ENCODE measurements at regions not wholly inside any gene's neighbourhood (a gene's known extent, or its start where the extent isn't known, plus 50 kb on each side); places are given as distances from the start of the nearest gene placed in this dataset.

- H3K4me3 ChIP-seq (ENCODE audit: low read length) = no peak overlapping the region
- H3K9ac ChIP-seq (ENCODE audit: low read length) = no peak overlapping the region
- H3K9me3 ChIP-seq (ENCODE audit: control insufficient read depth, low read length) = no peaks in the 10 kb centered on the region
- H3K4me1 ChIP-seq (ENCODE audit: control insufficient read depth, insufficient read depth, low read length) = no peaks in the 10 kb centered on the region
- H3K27me3 ChIP-seq (ENCODE audit: control insufficient read depth, insufficient read depth, low read length) = no peaks in the 10 kb centered on the region
- H3K36me3 ChIP-seq (ENCODE audit: control insufficient read depth, insufficient read depth, low read length) = no peaks in the 10 kb centered on the region
These were observed 468.9 kb downstream of the ACTL7B start for GRCh38 chr9:108386859-108387384.

- Histone ChIP-seq H3K9me3 (ENCODE audit: control insufficient read depth, low read length) (no peaks in the 10 kb centered on the region), H3K4me1 (ENCODE audit: control insufficient read depth, insufficient read depth, low read length) (no peaks in the 10 kb centered on the region), H3K9ac (ENCODE audit: low read length) (no peak overlapping the region), H3K36me3 (ENCODE audit: control insufficient read depth, insufficient read depth, low read length) (no peaks in the 10 kb centered on the region), H3K4me3 (ENCODE audit: low read length) (no peak overlapping the region), H3K27me3 (ENCODE audit: control insufficient read depth, insufficient read depth, low read length) (no peaks in the 10 kb centered on the region)
These were observed 469.8 kb downstream of the ACTL7B start for GRCh38 chr9:108386032-108386431.

- no peak overlapping the region for H3K4me3 ChIP-seq (ENCODE audit: low read length)
- H3K27me3 ChIP-seq (ENCODE audit: control insufficient read depth, insufficient read depth, low read length) = no peaks in the 10 kb centered on the region
- no peaks in the 10 kb centered on the region for H3K9me3 ChIP-seq (ENCODE audit: control insufficient read depth, low read length)
- no peaks in the 10 kb centered on the region for H3K4me1 ChIP-seq (ENCODE audit: control insufficient read depth, insufficient read depth, low read length)
- no peak overlapping the region for H3K9ac ChIP-seq (ENCODE audit: low read length)
- no peaks in the 10 kb centered on the region for H3K36me3 ChIP-seq (ENCODE audit: control insufficient read depth, insufficient read depth, low read length)
These were observed 472.0 kb downstream of the ACTL7B start for GRCh38 chr9:108383796-108384195.

GRCh38 chr9:108382310-108382709 lies 473.5 kb downstream of the ACTL7B start:
- no peak overlapping the region for H3K4me3 ChIP-seq (ENCODE audit: low read length)
- H3K9me3 ChIP-seq (ENCODE audit: control insufficient read depth, low read length) = no peaks in the 10 kb centered on the region
- no peak overlapping the region for H3K9ac ChIP-seq (ENCODE audit: low read length)
- no peaks in the 10 kb centered on the region for H3K27me3 ChIP-seq (ENCODE audit: control insufficient read depth, insufficient read depth, low read length)
- no peaks in the 10 kb centered on the region for H3K36me3 ChIP-seq (ENCODE audit: control insufficient read depth, insufficient read depth, low read length)
- no peaks in the 10 kb centered on the region for H3K4me1 ChIP-seq (ENCODE audit: control insufficient read depth, insufficient read depth, low read length)

GRCh38 chr9:108377881-108378280 lies 477.9 kb downstream of the ACTL7B start:
- H3K27me3 ChIP-seq (ENCODE audit: control insufficient read depth, insufficient read depth, low read length) = no peaks in the 10 kb centered on the region

GRCh38 chr9:108377382-108377781 lies 478.4 kb downstream of the ACTL7B start:
- no peak overlapping the region for H3K9ac ChIP-seq (ENCODE audit: low read length)
- no peak overlapping the region for H3K4me3 ChIP-seq (ENCODE audit: low read length)
- H3K36me3 ChIP-seq (ENCODE audit: control insufficient read depth, insufficient read depth, low read length) = no peaks in the 10 kb centered on the region
- H3K27me3 ChIP-seq (ENCODE audit: control insufficient read depth, insufficient read depth, low read length) = no peaks in the 10 kb centered on the region
- no peaks in the 10 kb centered on the region for H3K4me1 ChIP-seq (ENCODE audit: control insufficient read depth, insufficient read depth, low read length)
- H3K9me3 ChIP-seq (ENCODE audit: control insufficient read depth, low read length) = no peaks in the 10 kb centered on the region

More at GRCh38 chr9:108377881-108378280, 477.9 kb downstream of the ACTL7B start:
- Histone ChIP-seq H3K9me3 (ENCODE audit: control insufficient read depth, low read length) (no peaks in the 10 kb centered on the region), H3K4me3 (ENCODE audit: low read length) (no peak overlapping the region), H3K36me3 (ENCODE audit: control insufficient read depth, insufficient read depth, low read length) (no peaks in the 10 kb centered on the region), H3K4me1 (ENCODE audit: control insufficient read depth, insufficient read depth, low read length) (no peaks in the 10 kb centered on the region), H3K9ac (ENCODE audit: low read length) (no peak overlapping the region)

- H3K36me3 ChIP-seq (ENCODE audit: control insufficient read depth, insufficient read depth, low read length) = no peaks in the 10 kb centered on the region
- H3K9me3 ChIP-seq (ENCODE audit: control insufficient read depth, low read length) = no peaks in the 10 kb centered on the region
- no peaks in the 10 kb centered on the region for H3K4me1 ChIP-seq (ENCODE audit: control insufficient read depth, insufficient read depth, low read length)
- H3K4me3 ChIP-seq (ENCODE audit: low read length) = no peak overlapping the region
- no peaks in the 10 kb centered on the region for H3K27me3 ChIP-seq (ENCODE audit: control insufficient read depth, insufficient read depth, low read length)
- no peak overlapping the region for H3K9ac ChIP-seq (ENCODE audit: low read length)
These were observed 479.6 kb downstream of the ACTL7B start for GRCh38 chr9:108376140-108376539.

GRCh38 chr9:108374626-108375025 lies 481.2 kb downstream of the ACTL7B start:
- H3K9me3 ChIP-seq (ENCODE audit: control insufficient read depth, low read length) = no peaks in the 10 kb centered on the region
- H3K9ac ChIP-seq (ENCODE audit: low read length) = no peak overlapping the region
- H3K4me1 ChIP-seq (ENCODE audit: control insufficient read depth, insufficient read depth, low read length) = no peaks in the 10 kb centered on the region
- H3K4me3 ChIP-seq (ENCODE audit: low read length) = no peak overlapping the region
- no peaks in the 10 kb centered on the region for H3K36me3 ChIP-seq (ENCODE audit: control insufficient read depth, insufficient read depth, low read length)
- no peaks in the 10 kb centered on the region for H3K27me3 ChIP-seq (ENCODE audit: control insufficient read depth, insufficient read depth, low read length)

- Histone ChIP-seq H3K4me1 (ENCODE audit: control insufficient read depth, insufficient read depth, low read length) (no peaks in the 10 kb centered on the region), H3K27me3 (ENCODE audit: control insufficient read depth, insufficient read depth, low read length) (no peaks in the 10 kb centered on the region), H3K36me3 (ENCODE audit: control insufficient read depth, insufficient read depth, low read length) (no peaks in the 10 kb centered on the region), H3K9me3 (ENCODE audit: control insufficient read depth, low read length) (no peaks in the 10 kb centered on the region), H3K9ac (ENCODE audit: low read length) (no peak overlapping the region), H3K4me3 (ENCODE audit: low read length) (no peak overlapping the region)
These were observed 488.6 kb downstream of the ACTL7B start for GRCh38 chr9:108367188-108367587.

GRCh38 chr9:108363311-108363710 lies 492.5 kb downstream of the ACTL7B start:
- no peaks in the 10 kb centered on the region for H3K36me3 ChIP-seq (ENCODE audit: control insufficient read depth, insufficient read depth, low read length)
- no peaks in the 10 kb centered on the region for H3K27me3 ChIP-seq (ENCODE audit: control insufficient read depth, insufficient read depth, low read length)
- H3K4me1 ChIP-seq (ENCODE audit: control insufficient read depth, insufficient read depth, low read length) = no peaks in the 10 kb centered on the region
- H3K9ac ChIP-seq (ENCODE audit: low read length) = no peak overlapping the region
- H3K9me3 ChIP-seq (ENCODE audit: control insufficient read depth, low read length) = no peaks in the 10 kb centered on the region
- no peak overlapping the region for H3K4me3 ChIP-seq (ENCODE audit: low read length)

- no peak overlapping the region for H3K9ac ChIP-seq (ENCODE audit: low read length)
These were observed 495.5 kb downstream of the ACTL7B start for GRCh38 chr9:108360304-108360703.

GRCh38 chr9:108356806-108357205 lies 499.0 kb downstream of the ACTL7B start:
- no peak overlapping the region for H3K4me3 ChIP-seq (ENCODE audit: low read length)
- H3K4me1 ChIP-seq (ENCODE audit: control insufficient read depth, insufficient read depth, low read length) = no peaks in the 10 kb centered on the region
- H3K9me3 ChIP-seq (ENCODE audit: control insufficient read depth, low read length) = no peaks in the 10 kb centered on the region
- H3K9ac ChIP-seq (ENCODE audit: low read length) = no peak overlapping the region
- H3K27me3 ChIP-seq (ENCODE audit: control insufficient read depth, insufficient read depth, low read length) = no peaks in the 10 kb centered on the region
- H3K36me3 ChIP-seq (ENCODE audit: control insufficient read depth, insufficient read depth, low read length) = no peaks in the 10 kb centered on the region

More at GRCh38 chr9:108360304-108360703, 495.5 kb downstream of the ACTL7B start:
- H3K36me3 ChIP-seq (ENCODE audit: control insufficient read depth, insufficient read depth, low read length) = no peaks in the 10 kb centered on the region
- H3K4me1 ChIP-seq (ENCODE audit: control insufficient read depth, insufficient read depth, low read length) = no peaks in the 10 kb centered on the region
- H3K4me3 ChIP-seq (ENCODE audit: low read length) = no peak overlapping the region
- no peaks in the 10 kb centered on the region for H3K9me3 ChIP-seq (ENCODE audit: control insufficient read depth, low read length)
- H3K27me3 ChIP-seq (ENCODE audit: control insufficient read depth, insufficient read depth, low read length) = no peaks in the 10 kb centered on the region

- Histone ChIP-seq H3K27me3 (ENCODE audit: control insufficient read depth, insufficient read depth, low read length) (no peaks in the 10 kb centered on the region), H3K9me3 (ENCODE audit: control insufficient read depth, low read length) (no peaks in the 10 kb centered on the region), H3K9ac (ENCODE audit: low read length) (no peak overlapping the region), H3K36me3 (ENCODE audit: control insufficient read depth, insufficient read depth, low read length) (no peaks in the 10 kb centered on the region), H3K4me1 (ENCODE audit: control insufficient read depth, insufficient read depth, low read length) (no peaks in the 10 kb centered on the region), H3K4me3 (ENCODE audit: low read length) (no peak overlapping the region)
These were observed 504.2 kb downstream of the ACTL7B start for GRCh38 chr9:108351571-108351970.

Data from mucosa of stomach (tissue), 1 donor.